ENCODE measurements at regions not wholly inside any gene's neighbourhood (a gene's known extent, or its start where the extent isn't known, plus 50 kb on each side); places are given as distances from the start of the nearest gene placed in this dataset.

GRCh38 chr16:87228363-87228762 lies 88.8 kb downstream of the C16orf95 start:
- intact Hi-C loops (cut with DNase I), result no loop called here
- DNase-seq (ENCODE audit: low spot score), result no peak

- intact Hi-C loops (cut with DNase I), result no loop called here
- DNase-seq (ENCODE audit: low spot score), result no peak
These were observed 87.7 kb downstream of the C16orf95 start for GRCh38 chr16:87229230-87230188.

- intact Hi-C loops (cut with DNase I), result no loop called here
- no peak for DNase-seq (ENCODE audit: low spot score)
These were observed 86.6 kb downstream of the C16orf95 start for GRCh38 chr16:87230571-87230970.

- intact Hi-C loops (cut with DNase I), result no loop called here
These were observed 85.9 kb downstream of the C16orf95 start for GRCh38 chr16:87231295-87231694.

DNA sequence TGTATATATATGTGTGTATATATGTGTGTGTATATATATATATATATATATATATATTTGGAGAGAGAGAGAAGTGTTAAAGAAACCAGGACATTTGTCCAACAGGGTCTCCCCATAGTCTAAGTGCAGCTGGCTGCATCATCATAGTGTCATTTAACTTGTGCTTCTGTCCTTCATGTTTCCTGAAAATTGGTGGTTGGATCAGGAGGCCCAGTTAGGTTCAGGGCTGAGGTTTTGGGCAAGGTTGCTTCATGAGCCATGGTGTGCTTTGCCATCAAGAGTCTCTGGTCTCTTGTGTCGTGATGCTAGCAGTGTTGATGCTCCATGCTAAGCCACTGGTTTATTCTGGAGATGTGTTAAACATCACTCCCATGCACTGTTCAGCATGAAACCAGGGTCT lies 85.3 kb downstream of the C16orf95 start:
- intact Hi-C loops (cut with DNase I), result no loop called here
- DNase-seq (ENCODE audit: low spot score), result no peak

More at GRCh38 chr16:87231295-87231694, 85.9 kb downstream of the C16orf95 start:
- no peak for DNase-seq (ENCODE audit: low spot score)

DNA sequence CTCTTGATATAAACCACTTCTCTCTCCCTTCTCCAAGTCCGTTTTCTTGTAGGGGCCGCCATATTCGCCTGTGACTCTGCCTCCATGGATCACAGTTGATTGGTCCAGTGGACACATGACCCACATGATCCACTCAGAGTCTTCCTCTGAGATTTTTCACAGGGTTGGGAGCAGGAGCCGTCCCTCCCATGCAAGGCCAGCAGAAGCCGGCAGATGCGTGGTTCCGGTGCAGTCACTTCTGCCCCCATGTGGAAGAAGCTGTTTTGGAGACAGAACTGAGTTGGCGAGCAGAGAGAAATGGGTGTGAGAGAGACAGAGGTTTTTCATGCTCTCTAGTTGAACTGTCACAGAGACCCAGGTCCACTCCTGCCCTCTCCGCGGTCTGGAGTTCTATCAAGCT lies 83.3 kb downstream of the C16orf95 start:
- intact Hi-C loops (cut with DNase I), result no loop called here
- no peak for DNase-seq (ENCODE audit: low spot score)

DNA sequence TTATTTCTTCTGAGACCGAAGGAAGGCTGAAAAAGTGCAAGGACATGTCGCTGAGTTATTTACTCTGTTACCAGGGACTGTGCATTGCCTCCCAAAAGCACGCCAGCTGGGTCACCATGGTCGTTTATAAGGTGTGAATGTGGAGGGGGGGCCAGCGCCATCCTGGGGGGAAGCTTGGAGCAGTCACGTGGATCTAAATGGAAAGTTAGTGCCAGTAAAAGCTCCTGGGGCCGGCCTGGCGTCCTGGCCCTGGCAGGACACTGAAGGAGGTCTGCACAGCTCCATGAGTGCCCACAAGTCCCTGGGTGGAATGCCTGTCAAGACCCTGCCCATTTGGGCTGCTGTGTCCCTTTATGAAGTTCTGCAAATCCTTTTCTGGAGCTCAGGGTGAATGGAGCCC lies 82.6 kb downstream of the C16orf95 start:
- intact Hi-C loops (cut with DNase I), result no loop called here
- no peak for DNase-seq (ENCODE audit: low spot score)

GRCh38 chr16:87235810-87236515 lies 81.2 kb downstream of the C16orf95 start:
- DNase-seq (ENCODE audit: low spot score), result no peak
- intact Hi-C loops (cut with DNase I), result no loop called here

- intact Hi-C loops (cut with DNase I), result no loop called here
- DNase-seq (ENCODE audit: low spot score), result no peak
These were observed 80.6 kb downstream of the C16orf95 start for GRCh38 chr16:87236516-87237115.

DNA sequence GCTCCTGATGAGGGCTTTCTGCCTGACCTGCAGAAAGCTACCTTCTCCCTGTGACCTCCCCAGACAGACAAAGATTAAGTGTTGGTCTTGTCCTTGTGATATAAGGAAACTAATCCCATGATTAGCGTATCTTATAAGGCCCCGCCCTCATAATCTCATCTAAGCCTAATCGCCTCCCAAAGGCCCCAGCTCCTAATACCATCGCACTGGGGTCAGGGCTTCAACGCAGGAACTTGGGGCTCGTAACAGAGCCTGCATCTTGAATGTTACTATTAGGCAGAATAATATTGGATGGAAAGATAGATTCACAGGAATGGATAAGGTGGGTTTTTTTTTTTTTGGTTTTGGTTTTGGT lies 78.9 kb downstream of the C16orf95 start:
- DNase-seq (ENCODE audit: low spot score), result no peak
- intact Hi-C loops (cut with DNase I), result no loop called here

DNA sequence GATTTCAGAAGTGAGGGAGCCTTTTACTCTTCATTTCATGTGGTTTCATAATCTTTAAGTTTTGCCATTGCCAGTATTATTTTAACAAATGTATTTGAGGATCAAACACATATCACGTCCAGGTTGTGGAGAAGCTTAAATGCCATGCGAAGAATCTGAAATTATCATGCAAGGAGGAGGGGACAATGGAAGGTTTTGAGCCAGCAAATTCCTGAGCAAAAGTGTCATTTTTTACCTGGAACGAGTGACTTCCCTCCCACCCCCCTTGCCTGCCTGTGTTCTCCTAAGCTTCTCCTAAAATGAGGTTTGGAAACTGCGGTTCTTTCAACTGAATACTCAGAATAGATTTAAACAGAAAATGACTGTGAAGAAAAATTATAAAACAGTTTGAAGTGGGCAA lies 77.6 kb downstream of the C16orf95 start:
- intact Hi-C loops (cut with DNase I), result no loop called here

GRCh38 chr16:87240211-87241136 lies 76.7 kb downstream of the C16orf95 start:
- intact Hi-C loops (cut with DNase I), result no loop called here

More for the DNA sequence above, 77.6 kb downstream of the C16orf95 start:
- DNase-seq (ENCODE audit: low spot score), result no peak

GRCh38 chr16:87241137-87241771 lies 75.9 kb downstream of the C16orf95 start:
- intact Hi-C loops (cut with DNase I), result no loop called here
- DNase-seq (ENCODE audit: low spot score), result no peak

More at GRCh38 chr16:87240211-87241136, 76.7 kb downstream of the C16orf95 start:
- DNase-seq (ENCODE audit: low spot score), result no peak

GRCh38 chr16:87243478-87243877 lies 73.7 kb downstream of the C16orf95 start:
- intact Hi-C loops (cut with DNase I), result loop anchor here in 1 of 2 donors (2.0 kb wide), 1 partner anchor 327 kb away; no protein-coding TSS in a partner anchor
- DNase-seq (ENCODE audit: low spot score), result no peak

DNA sequence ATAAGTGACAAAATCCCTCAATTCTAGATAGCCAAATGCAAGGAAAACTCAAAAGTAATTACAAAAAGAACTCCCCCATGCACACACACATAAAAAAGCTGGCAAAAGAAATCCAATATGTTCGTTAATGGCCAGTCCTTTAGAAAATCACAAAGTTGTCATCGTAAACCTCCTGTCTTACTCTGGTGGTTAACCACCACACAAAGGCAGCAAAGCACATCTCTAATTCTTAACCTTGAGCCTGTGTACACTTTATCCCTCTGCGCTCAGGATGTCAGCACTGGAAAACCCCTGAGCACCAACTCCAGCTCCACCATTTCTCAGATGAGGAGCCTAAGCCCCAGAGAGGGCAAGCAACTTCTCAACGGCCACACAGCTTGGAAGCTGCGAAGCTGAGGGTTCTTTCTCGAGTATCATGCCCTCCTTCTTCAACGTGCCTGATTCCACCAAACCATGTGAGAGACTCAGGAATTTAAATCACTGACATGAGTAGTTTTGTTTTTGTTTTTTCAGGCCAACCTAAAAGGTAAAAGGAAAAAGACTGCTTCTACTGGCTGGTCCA lies 72.5 kb downstream of the C16orf95 start:
- no peak for DNase-seq (ENCODE audit: low spot score)

DNA sequence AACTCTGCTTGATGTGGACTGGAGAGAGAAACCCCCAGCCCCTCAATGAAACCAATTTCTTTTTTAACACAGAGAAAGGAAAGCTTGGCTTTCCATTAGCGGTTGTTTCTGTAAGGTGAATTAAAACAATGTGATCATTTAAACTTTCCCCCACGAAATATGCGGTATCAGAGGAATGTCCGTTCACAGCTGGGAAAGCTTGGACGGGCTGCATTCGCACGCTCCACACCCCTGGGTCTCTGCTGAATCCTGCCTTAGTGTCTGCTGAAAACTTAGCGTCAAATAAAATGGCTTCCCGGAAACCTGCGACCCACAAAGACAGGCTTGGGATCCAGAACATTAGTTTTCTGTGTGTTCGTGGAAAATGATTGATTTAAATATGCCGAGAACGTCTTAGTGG lies 71.7 kb downstream of the C16orf95 start:
- no peak for DNase-seq (ENCODE audit: low spot score)
- intact Hi-C loops (cut with DNase I), result no loop called here

More for the DNA sequence above, 72.5 kb downstream of the C16orf95 start:
- intact Hi-C loops (cut with DNase I), result no loop called here

DNA sequence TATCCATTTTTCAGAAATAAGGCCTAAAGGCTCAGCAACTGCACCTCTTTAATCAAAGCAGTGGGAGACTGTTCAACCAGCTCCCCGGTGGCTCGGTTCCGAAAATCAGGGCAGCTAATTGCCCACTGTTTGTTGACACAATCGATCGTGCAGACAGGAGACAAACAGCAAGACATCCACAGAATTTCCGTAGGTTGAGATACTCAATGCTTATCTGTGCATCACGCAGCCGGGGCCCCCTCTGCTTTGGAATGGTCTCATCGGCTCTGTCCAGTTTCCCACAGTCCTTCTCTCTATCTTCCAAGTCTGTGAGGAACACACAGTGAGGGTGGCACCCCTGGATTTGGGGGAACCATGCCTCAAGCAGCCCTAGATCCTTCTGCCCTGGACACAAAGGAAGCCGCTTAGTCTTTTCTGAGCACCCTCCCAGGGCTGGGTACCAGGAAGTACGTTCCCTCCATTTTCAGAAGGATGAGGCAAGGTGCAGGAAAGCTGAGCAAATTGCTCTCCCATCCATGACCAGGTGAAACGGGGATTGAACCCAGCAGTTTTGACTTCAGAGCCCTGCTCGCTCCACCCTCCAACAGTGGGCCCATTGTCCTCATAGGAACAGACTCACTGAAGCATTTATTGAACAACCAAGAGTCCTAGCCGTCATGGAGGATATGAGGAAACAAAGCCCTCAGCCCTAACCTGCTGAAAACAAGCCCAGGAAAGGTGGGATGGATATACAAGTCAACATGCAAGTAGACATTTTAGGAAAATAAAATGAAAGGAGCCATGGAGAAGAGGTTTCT lies 70.7 kb downstream of the C16orf95 start:
- DNase-seq (ENCODE audit: low spot score), result no peak
- intact Hi-C loops (cut with DNase I), result no loop called here
